WTC11 (cell line): ENCODE measurements at regions not wholly inside any gene's neighbourhood (a gene's known extent, or its start where the extent isn't known, plus 50 kb on each side); places are given as distances from the start of the nearest gene placed in this dataset.
"Not testable (repeated sequence)": the region's sequence is repeated elsewhere in the genome, so short reads cannot be mapped to it uniquely, and the experiment has no call there.

ENCODE experiments used
- ATAC-seq: fragments of 200-7000 bp; cut with Tn5 transposase; 2 replicates; pipeline ENCODE4 v1.10.0; 2021; ENCODE audit warnings: mild to moderate bottlenecking, moderate library complexity
- CTCF ChIA-PET: fragments of 300-600 bp; sonication (Branson Sonifier 250); formaldehyde crosslinking; loops from one replicate; lab custom pipeline; 2021; ENCODE audit warnings: antibody characterized with exemption; lab: Charles Lee
- POLR2A ChIA-PET: fragments of 350-600 bp; sonication (Branson Sonifier 250); formaldehyde crosslinking; loops from one replicate; lab custom pipeline; 2021; ENCODE audit warnings: antibody characterized with exemption; lab: Charles Lee
- DNase-seq: peaks from one replicate; pipeline ENCODE4 v3.0.0; 2021; ENCODE audit warnings: low spot score
- H3K27ac Mint-ChIP-seq: 2 replicates; pipeline ENCODE4 v1.8.0; 2021; ENCODE audit warnings: mixed read lengths
- H3K27me3 Mint-ChIP-seq: 2 replicates; pipeline ENCODE4 v1.8.0; 2021; ENCODE audit warnings: low read depth, mild to moderate bottlenecking, moderate library complexity, mixed read lengths
- H3K36me3 Mint-ChIP-seq: 2 replicates; pipeline ENCODE4 v1.8.0; 2021; ENCODE audit warnings: mixed read lengths
- H3K4me1 Mint-ChIP-seq: 2 replicates; pipeline ENCODE4 v1.8.0; 2022; ENCODE audit warnings: mixed read lengths
- H3K4me3 Mint-ChIP-seq: 2 replicates; pipeline ENCODE4 v1.8.0; 2021; ENCODE audit warnings: mild to moderate bottlenecking, moderate library complexity, mixed read lengths
- H3K9me3 Mint-ChIP-seq: 2 replicates; pipeline ENCODE4 v1.8.0; 2021; ENCODE audit warnings: mixed read lengths
- AFF4 ChIP-seq: sonication (generic); formaldehyde crosslinking; IDR thresholded peaks from 2 replicates; pipeline ENCODE4 v1.8.1; 2023; ENCODE audit warnings: mild to moderate bottlenecking, missing genetic modification reagents, borderline replicate concordance
- E2F1 ChIP-seq: sonication (generic); formaldehyde crosslinking; IDR thresholded peaks from 2 replicates; pipeline ENCODE4 v1.8.0; 2022; ENCODE audit warnings: mild to moderate bottlenecking, missing genetic modification reagents
- ESRRA ChIP-seq: sonication (generic); formaldehyde crosslinking; IDR thresholded peaks from 2 replicates; pipeline ENCODE4 v1.8.1; 2022; ENCODE audit warnings: mild to moderate bottlenecking, missing genetic modification reagents, borderline replicate concordance
- NR1H2 ChIP-seq: sonication (generic); formaldehyde crosslinking; IDR thresholded peaks from 2 replicates; pipeline ENCODE4 v1.9.0; 2021; ENCODE audit warnings: mild to moderate bottlenecking, moderate library complexity, missing genetic modification reagents
- NR2C2 ChIP-seq: sonication (generic); formaldehyde crosslinking; IDR thresholded peaks from 2 replicates; pipeline ENCODE4 v1.8.0; 2022; ENCODE audit warnings: mild to moderate bottlenecking, missing genetic modification reagents
- NR3C1 ChIP-seq: sonication (generic); formaldehyde crosslinking; conservative IDR thresholded peaks from 2 replicates; pipeline ENCODE4 v1.8.1; 2023; ENCODE audit warnings: low read depth, mild to moderate bottlenecking, missing genetic modification reagents
- OVOL2 ChIP-seq: fragments of 250-450 bp; sonication (Bioruptor Pico); IDR thresholded peaks from 2 replicates; pipeline ENCODE4 v1.9.0; 2021; ENCODE audit warnings: mild to moderate bottlenecking, borderline replicate concordance
- PRDM15 ChIP-seq: sonication (generic); formaldehyde crosslinking; IDR thresholded peaks from 2 replicates; pipeline ENCODE4 v1.8.0; 2022; ENCODE audit warnings: missing genetic modification reagents
- SOX15 ChIP-seq: fragments of 250-450 bp; sonication (Bioruptor Pico); IDR thresholded peaks from 2 replicates; pipeline ENCODE4 v1.9.0; 2021; ENCODE audit warnings: mild to moderate bottlenecking
- ZBTB21 ChIP-seq: sonication (generic); formaldehyde crosslinking; IDR thresholded peaks from 2 replicates; pipeline ENCODE4 v1.8.1; 2023; ENCODE audit warnings: mild to moderate bottlenecking, missing genetic modification reagents, borderline replicate concordance
- ZNF121 ChIP-seq: sonication (generic); formaldehyde crosslinking; IDR thresholded peaks from 2 replicates; pipeline ENCODE4 v1.8.0; 2023; ENCODE audit warnings: missing genetic modification reagents
- ZNF416 ChIP-seq: fragments of 250-450 bp; sonication (Bioruptor Pico); IDR thresholded peaks from 2 replicates; pipeline ENCODE4 v1.9.0; 2021; ENCODE audit warnings: mild to moderate bottlenecking, inconsistent platforms
- TF ChIP-seq, protein P1 (sequence below): sonication (generic); formaldehyde crosslinking; IDR thresholded peaks from 2 replicates; pipeline ENCODE4 v1.8.0; 2023; ENCODE audit warnings: missing genetic modification reagents
- TF ChIP-seq, protein P2 (sequence below): sonication (generic); formaldehyde crosslinking; IDR thresholded peaks from 2 replicates; pipeline ENCODE4 v1.8.1; 2023; ENCODE audit warnings: mild to moderate bottlenecking, missing genetic modification reagents, moderate library complexity
- TF ChIP-seq, protein P3 (sequence below): fragments of 250-450 bp; sonication (Bioruptor Pico); conservative IDR thresholded peaks from 2 replicates; pipeline ENCODE4 v1.9.0; 2021; ENCODE audit warnings: mild to moderate bottlenecking

GRCh38 chr6:137579612-137580011 is 85.4 kb upstream of the OLIG3 start (continued):
- TF ChIP-seq ZNF121 (CRISPR knock-in tag) (no peak), E2F1 (no peak), NR3C1 (CRISPR knock-in tag) (no peak), NR1H2 (CRISPR knock-in tag) (no peak), ESRRA (CRISPR knock-in tag) (no peak)
- TF ChIP-seq, protein P1, sequence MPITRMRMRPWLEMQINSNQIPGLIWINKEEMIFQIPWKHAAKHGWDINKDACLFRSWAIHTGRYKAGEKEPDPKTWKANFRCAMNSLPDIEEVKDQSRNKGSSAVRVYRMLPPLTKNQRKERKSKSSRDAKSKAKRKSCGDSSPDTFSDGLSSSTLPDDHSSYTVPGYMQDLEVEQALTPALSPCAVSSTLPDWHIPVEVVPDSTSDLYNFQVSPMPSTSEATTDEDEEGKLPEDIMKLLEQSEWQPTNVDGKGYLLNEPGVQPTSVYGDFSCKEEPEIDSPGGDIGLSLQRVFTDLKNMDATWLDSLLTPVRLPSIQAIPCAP (CRISPR knock-in tag), result no peak

GRCh38 chr6:137581019-137581707 is 87.0 kb upstream of the OLIG3 start:
- DNase-seq (no peak), ATAC-seq (0 out of 2 replicates have a peak, but pooled peaks have one; percentile 22)
- Mint-ChIP-seq H3K27ac (no peak overlapping the region), H3K36me3 (no peaks in the 10 kb centered on the region), H3K27me3 (no peaks in the 10 kb centered on the region; the same call in 1 of the 2 replicates), H3K9me3 (no peaks in the 10 kb centered on the region), H3K4me1 (peaks cover 30% of the 10 kb centered on the region), H3K4me3 (no peak overlapping the region)
- POLR2A ChIA-PET, result no interaction called here
- CTCF ChIA-PET, result interaction anchor here (1.2 kb wide), 1 partner anchor 9 kb away, joined by 4 read pairs; no protein-coding TSS in a partner anchor
- TF ChIP-seq, protein P2, sequence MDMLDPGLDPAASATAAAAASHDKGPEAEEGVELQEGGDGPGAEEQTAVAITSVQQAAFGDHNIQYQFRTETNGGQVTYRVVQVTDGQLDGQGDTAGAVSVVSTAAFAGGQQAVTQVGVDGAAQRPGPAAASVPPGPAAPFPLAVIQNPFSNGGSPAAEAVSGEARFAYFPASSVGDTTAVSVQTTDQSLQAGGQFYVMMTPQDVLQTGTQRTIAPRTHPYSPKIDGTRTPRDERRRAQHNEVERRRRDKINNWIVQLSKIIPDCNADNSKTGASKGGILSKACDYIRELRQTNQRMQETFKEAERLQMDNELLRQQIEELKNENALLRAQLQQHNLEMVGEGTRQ, result no peak
- TF ChIP-seq SOX15 (no peak), AFF4 (CRISPR knock-in tag) (no peak), NR3C1 (CRISPR knock-in tag) (no peak)

- H3K36me3 Mint-ChIP-seq, H3K9me3 Mint-ChIP-seq, H3K4me3 Mint-ChIP-seq, ATAC-seq, H3K27ac Mint-ChIP-seq, DNase-seq, H3K27me3 Mint-ChIP-seq, POLR2A ChIA-PET: not testable (repeated sequence)
- H3K4me1 Mint-ChIP-seq, result peaks cover 34% of the 10 kb centered on the region
- CTCF ChIA-PET, result interaction anchor here (0.7 kb wide), 2 partner anchors 14 to 293 kb away, joined by 3 read pairs; no protein-coding TSS in a partner anchor
Measured at GRCh38 chr6:137583519-137583918, 89.3 kb upstream of the OLIG3 start.

GRCh38 chr6:137588472-137588871 is 94.3 kb upstream of the OLIG3 start:
- H3K9me3 Mint-ChIP-seq, result peaks cover 21% of the 10 kb centered on the region
- ATAC-seq, result peak; percentile 50
- peaks cover 9% of the 10 kb centered on the region for H3K36me3 Mint-ChIP-seq
- DNase-seq, result peak; percentile 17
- H3K4me3 Mint-ChIP-seq, result no peak overlapping the region
- no peak overlapping the region for H3K27ac Mint-ChIP-seq
- H3K4me1 Mint-ChIP-seq, result peaks cover 28% of the 10 kb centered on the region
- H3K27me3 Mint-ChIP-seq, result no peaks in the 10 kb centered on the region
- ChIA-PET POLR2A (no interaction called here), CTCF (interaction anchor here (0.7 to 3.0 kb wide), 39 partner anchors 9 to 575 kb away, joined by 3 to 41 read pairs (median 7); partner anchors contain the start of gene OLIG3)
- TF ChIP-seq, protein P3, sequence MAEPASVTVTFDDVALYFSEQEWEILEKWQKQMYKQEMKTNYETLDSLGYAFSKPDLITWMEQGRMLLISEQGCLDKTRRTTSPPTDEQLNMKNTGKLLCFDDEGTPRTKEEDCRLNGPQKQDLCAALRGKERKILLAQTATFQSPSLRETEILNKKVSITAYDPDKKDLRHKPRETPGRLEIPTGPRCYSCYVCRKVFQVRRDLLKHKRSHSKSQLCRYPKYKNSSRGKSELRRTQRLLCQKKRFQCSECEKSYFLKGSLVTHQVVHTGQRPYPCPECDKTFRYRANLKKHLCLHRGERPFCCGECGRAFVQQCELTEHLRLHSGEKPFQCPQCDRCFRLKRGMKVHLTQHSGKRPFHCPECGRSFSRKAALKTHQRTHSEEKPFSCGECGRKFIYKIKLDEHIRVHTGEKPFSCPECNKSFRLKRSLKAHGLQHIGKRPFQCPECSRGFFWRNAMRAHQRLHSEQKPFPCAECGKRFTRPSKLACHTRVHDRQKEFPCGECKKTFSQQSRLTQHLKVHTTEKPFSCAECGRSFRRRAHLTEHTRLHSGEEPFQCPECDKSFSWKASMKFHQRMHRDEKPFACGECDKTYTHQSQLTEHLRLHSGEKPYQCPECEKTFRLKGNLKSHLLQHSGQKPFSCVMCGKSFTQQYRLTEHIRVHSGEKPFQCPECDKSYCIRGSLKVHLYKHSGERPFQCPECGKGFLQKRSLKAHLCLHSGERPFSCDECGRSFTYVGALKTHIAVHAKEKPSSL (CRISPR knock-in tag), result no peak
- TF ChIP-seq NR3C1 (CRISPR knock-in tag), result no peak
- no peak for TF ChIP-seq ZBTB21 (CRISPR knock-in tag)
- no peak for TF ChIP-seq NR1H2 (CRISPR knock-in tag)
- no peak for TF ChIP-seq NR2C2
- TF ChIP-seq ZNF416 (CRISPR knock-in tag), result no peak
- no peak for TF ChIP-seq PRDM15 (CRISPR knock-in tag)
- TF ChIP-seq OVOL2, result no peak
